C1 segment of cervical spinal cord (tissue), 14 donors: ENCODE measurements at regions not wholly inside any gene's neighbourhood (a gene's known extent, or its start where the extent isn't known, plus 50 kb on each side); places are given as distances from the start of the nearest gene placed in this dataset.

Experiments used
- DNase-seq, 14 donors: peaks; one replicate each; lab custom pipeline; 2025; lab: John Stamatoyannopoulos, UW

- no peak for DNase-seq
These were observed 66.2 kb upstream of the DYRK2 start for GRCh38 chr12:67582238-67582834.

GRCh38 chr12:67582844-67583243 is 65.7 kb upstream of the DYRK2 start:
- no peak for DNase-seq

- no peak for DNase-seq
These were observed 61.6 kb upstream of the DYRK2 start for GRCh38 chr12:67586951-67587350.

- DNase-seq: no peak
These were observed 59.5 kb upstream of the DYRK2 start for GRCh38 chr12:67589078-67589477.

GRCh38 chr12:67590149-67590790 is 58.3 kb upstream of the DYRK2 start:
- DNase-seq: no peak

- no peak for DNase-seq
These were observed 56.1 kb upstream of the DYRK2 start for GRCh38 chr12:67592228-67593011.

- DNase-seq: no peak
These were observed 55.5 kb upstream of the DYRK2 start for GRCh38 chr12:67593041-67593440.

- no peak for DNase-seq
These were observed 54.8 kb upstream of the DYRK2 start for GRCh38 chr12:67593461-67594330.

DNA sequence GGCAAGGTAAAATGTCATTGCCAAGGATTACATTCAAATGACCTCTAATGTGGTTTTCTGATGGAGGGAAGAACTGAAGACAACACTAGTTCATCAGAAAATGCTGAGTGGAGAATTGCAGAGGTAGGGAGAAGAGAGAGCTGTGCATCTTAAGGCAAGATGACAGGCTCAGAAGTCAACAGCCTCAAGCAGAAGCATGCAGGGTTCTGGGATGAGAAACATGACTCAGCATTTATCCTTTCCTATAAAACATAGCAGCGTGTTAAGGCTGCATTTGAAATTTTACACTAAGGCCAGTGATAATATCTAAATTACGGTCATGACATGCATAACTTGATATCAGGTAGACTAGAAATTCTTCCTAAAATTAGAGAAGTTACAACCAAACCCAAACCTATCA is 53.7 kb upstream of the DYRK2 start:
- DNase-seq: no peak

DNA sequence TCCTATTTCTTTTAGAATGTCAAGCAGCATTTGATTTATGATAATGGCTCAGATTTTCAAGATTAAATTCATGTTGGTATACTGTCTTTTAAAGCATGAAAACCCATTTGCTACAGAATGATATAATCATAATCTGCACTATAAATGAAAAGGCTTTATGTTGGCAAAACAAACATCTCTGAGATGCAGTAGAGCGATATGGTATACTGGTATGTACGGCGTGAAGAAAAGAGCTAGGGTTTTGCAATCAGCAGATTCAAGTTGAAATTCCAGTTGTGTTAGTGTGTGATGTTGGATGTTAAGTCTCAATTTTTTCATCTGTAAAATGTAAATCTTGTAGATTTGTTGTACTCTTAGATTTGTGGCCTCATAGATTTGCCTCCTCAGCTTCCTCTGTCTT is 53.2 kb upstream of the DYRK2 start:
- no peak for DNase-seq

DNA sequence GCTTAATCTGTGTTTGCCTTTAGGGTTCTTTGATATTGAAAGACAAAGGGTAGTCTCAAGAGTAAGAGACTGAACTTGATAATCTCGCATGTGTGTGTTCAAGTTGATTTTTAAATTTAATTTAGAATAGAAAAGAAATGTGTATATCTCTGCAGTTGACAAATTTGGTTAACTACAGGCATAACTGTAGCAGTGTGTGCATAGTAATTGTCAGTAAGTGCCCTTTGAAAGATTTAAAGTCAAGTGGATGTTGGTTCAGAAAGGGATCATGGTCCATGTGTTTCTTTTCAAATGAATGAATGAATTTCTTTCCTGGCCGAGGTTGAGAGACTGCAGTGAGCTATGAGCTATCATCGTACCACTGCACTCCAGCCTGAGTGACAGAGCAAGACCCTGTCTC is 49.9 kb upstream of the DYRK2 start:
- no peak for DNase-seq
